ENCODE measurements at regions not wholly inside any gene's neighbourhood (a gene's known extent, or its start where the extent isn't known, plus 50 kb on each side); places are given as distances from the start of the nearest gene placed in this dataset.
A peak's percentile ranks its signal among the peaks of the same experiment; 100 is the strongest.

GRCh38 chr10:130642926-130643325, 506.7 kb downstream of the GLRX3 start:
- Histone ChIP-seq H2AK5ac (ENCODE audit: low read depth, low read length) (no peak overlapping the region), H3K18ac (ENCODE audit: low read depth, low read length) (no peak overlapping the region), H3K56ac (ENCODE audit: extremely low read depth, insufficient read depth, low read length) (no peak overlapping the region), H3K36me3 (ENCODE audit: control insufficient read depth, insufficient read depth, low read length) (no peaks in the 10 kb centered on the region), H3K27ac (ENCODE audit: insufficient read depth, low read length) (no peak overlapping the region), H3K4ac (ENCODE audit: low read depth, low read length) (no peak overlapping the region), H3K23ac (ENCODE audit: low read depth, low read length) (no peak overlapping the region), H4K8ac (ENCODE audit: low read depth in 2 of 2, low read length in 2 of 2) (no peak overlapping the region), H3K14ac (replicated peaks; ENCODE audit: low read depth, low read length) (no peak overlapping the region), H3K9ac (ENCODE audit: low read depth, low read length) (no peak overlapping the region), H3K27me3 (ENCODE audit: control insufficient read depth, insufficient read depth, low read length) (no peaks in the 10 kb centered on the region), H3K9me3 (ENCODE audit: control insufficient read depth, insufficient read depth, low read length) (peaks cover 13% of the 10 kb centered on the region), H3K9me1 (ENCODE audit: insufficient read depth, low read length) (no peaks in the 10 kb centered on the region), H4K5ac (ENCODE audit: low read depth, low read length) (no peak overlapping the region), H3K4me2 (ENCODE audit: low read depth, low read length) (no peak overlapping the region), H2AFZ (replicated peaks; ENCODE audit: low read length, poor library complexity) (no peak overlapping the region), H3K4me3 (ENCODE audit: insufficient read depth, low read depth, low read length) (no peak overlapping the region), H3K4me1 (ENCODE audit: control insufficient read depth, insufficient read depth, low read length) (no peaks in the 10 kb centered on the region), H2AK9ac (replicated peaks; ENCODE audit: low read depth, low read length, poor library complexity) (no peak overlapping the region), H2BK120ac (ENCODE audit: low read depth, low read length) (no peak overlapping the region), H2BK15ac (ENCODE audit: low read depth, low read length) (no peak overlapping the region), H4K91ac (ENCODE audit: insufficient read depth, low read depth, low read length) (no peak overlapping the region), H2BK20ac (ENCODE audit: low read depth, low read length) (no peak overlapping the region), H3K79me1 (ENCODE audit: low read depth in 1 of 2, low read length in 2 of 2) (no peaks in the 10 kb centered on the region), H4K20me1 (ENCODE audit: insufficient read depth, low read length) (no peaks in the 10 kb centered on the region), H2BK5ac (ENCODE audit: low read depth, low read length, poor library complexity, severe bottlenecking) (no peak overlapping the region)
- POLR2A ChIA-PET (ENCODE audit: unreplicated experiment) = no interaction called here
- CTCF ChIA-PET = no interaction called here
- WGBS, 2 experiments (ENCODE audit: extremely low coverage in 2 of 2, insufficient read length in 1 of 2) = no CpG with 5 or more reads among the region's 4 CpGs
- in situ Hi-C loops (cut with MboI; ENCODE audit: low sequenced_read_pairs) (no loop called here), dilution Hi-C loops (cut with HindIII; ENCODE audit: low sequenced_read_pairs, unreplicated experiment) (no loop called here), intact Hi-C loops (cut with micrococcal nuclease) (no loop called here)
- ATAC-seq (ENCODE audit: low read depth) (no peak), DNase-seq (no peak)
- BruUV-seq (replicated peaks) = no TSS peak
- no peak for TF ChIP-seq CEBPB (IDR thresholded peaks at IDR 0.05; ENCODE audit: low read depth, low read length)
- no peak for TF ChIP-seq SMC3 (IDR thresholded peaks at IDR 0.05; ENCODE audit: low read depth, low read length)
- TF ChIP-seq USF2 (IDR thresholded peaks at IDR 0.05; ENCODE audit: low read depth, low read length) = no peak
- TF ChIP-seq FOS (IDR thresholded peaks at IDR 0.05; ENCODE audit: low read depth, low read length) = no peak
- no peak for TF ChIP-seq MXI1 (IDR thresholded peaks at IDR 0.05; ENCODE audit: borderline replicate concordance, low read depth, low read length)
- no peak for TF ChIP-seq RFX5 (IDR thresholded peaks at IDR 0.05; ENCODE audit: low read depth, low read length)
- TF ChIP-seq POLR2A (IDR thresholded peaks at IDR 0.05; ENCODE audit: low read depth, low read length) = no peak
- 0 out of 2 replicates have a peak, but pooled peaks have one; percentile 28 for TF ChIP-seq MAFK (IDR thresholded peaks at IDR 0.05; ENCODE audit: low read depth, low read length)
